IPS-20b (cell line): ENCODE measurements at regions not wholly inside any gene's neighbourhood (a gene's known extent, or its start where the extent isn't known, plus 50 kb on each side); places are given as distances from the start of the nearest gene placed in this dataset.

Experiments used
- H3K27ac ChIP-seq: one replicate; pipeline ENCODE4 v1.5.1; 2013; ENCODE audit warnings: low read length
- H3K27me3 ChIP-seq: 2 replicates; pipeline ENCODE4 v1.6.1; 2013; ENCODE audit warnings: mild to moderate bottlenecking, low read length, inconsistent platforms; ENCODE audit not compliant: insufficient read depth
- H3K36me3 ChIP-seq: 2 replicates; pipeline ENCODE4 v1.6.1; 2013; ENCODE audit warnings: low read depth, mild to moderate bottlenecking, inconsistent platforms, low read length, moderate library complexity; ENCODE audit not compliant: insufficient read depth
- H3K4me1 ChIP-seq: 2 replicates; pipeline ENCODE4 v1.6.1; 2013; ENCODE audit warnings: mild to moderate bottlenecking, control low read depth, inconsistent platforms, low read length, moderate library complexity; ENCODE audit not compliant: insufficient read depth
- H3K4me3 ChIP-seq: 2 replicates; pipeline ENCODE4 v1.5.1; 2013; ENCODE audit warnings: mild to moderate bottlenecking, low read length, inconsistent platforms
- H3K9ac ChIP-seq: 2 replicates; pipeline ENCODE4 v1.6.1; 2013; ENCODE audit warnings: low read depth, mild to moderate bottlenecking, inconsistent platforms, low read length, moderate library complexity
- H3K9me3 ChIP-seq: 2 replicates; pipeline ENCODE4 v1.6.1; 2013; ENCODE audit warnings: mild to moderate bottlenecking, low read depth, low read length, inconsistent platforms; ENCODE audit not compliant: insufficient read depth

DNA sequence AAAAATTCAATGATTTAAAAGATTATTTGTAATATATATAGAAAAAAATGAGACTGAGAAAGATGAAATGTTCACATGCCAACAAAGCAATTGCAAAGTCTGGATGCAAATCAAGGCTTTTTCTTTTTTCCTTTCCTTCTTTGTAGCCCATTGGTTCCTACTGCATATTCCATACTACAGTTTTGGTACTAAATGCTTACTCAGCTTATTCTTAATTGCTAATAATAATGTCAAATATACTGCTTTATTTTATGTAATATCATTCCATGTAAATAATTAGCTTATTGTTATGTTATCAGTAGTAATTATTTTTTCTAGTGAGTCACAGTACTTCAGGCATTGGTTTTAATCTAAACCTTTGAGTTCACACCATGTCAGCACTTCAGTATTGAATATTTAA is 407.4 kb upstream of the LRRTM1 start:
- no peak overlapping the region for H3K9ac ChIP-seq
- H3K4me1 ChIP-seq, result no peaks in the 10 kb centered on the region
- H3K4me3 ChIP-seq, result no peak overlapping the region
- no peaks in the 10 kb centered on the region for H3K36me3 ChIP-seq
- H3K27me3 ChIP-seq, result no peaks in the 10 kb centered on the region
- no peaks in the 10 kb centered on the region for H3K9me3 ChIP-seq
- no peak overlapping the region for H3K27ac ChIP-seq

DNA sequence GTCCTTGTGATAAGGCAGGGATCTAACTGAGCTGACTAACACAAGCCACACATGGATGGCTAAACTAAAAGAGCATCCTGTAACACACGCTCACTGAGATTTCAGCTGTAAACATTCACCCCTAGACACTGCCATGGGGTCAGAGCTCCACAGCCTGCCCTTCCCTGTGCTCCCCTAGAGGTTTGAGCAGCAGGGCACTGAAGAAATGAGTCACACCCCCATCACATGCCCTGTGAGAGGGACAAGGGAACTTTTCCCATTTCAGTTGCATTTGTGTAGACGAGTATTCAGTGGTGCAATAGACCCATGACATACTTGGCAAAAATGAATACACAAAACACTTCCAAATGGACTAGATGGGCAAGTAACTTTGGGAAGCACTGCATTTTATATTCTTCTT is 402.4 kb upstream of the LRRTM1 start:
- Histone ChIP-seq H3K9ac (no peak overlapping the region), H3K9me3 (no peaks in the 10 kb centered on the region), H3K4me3 (no peak overlapping the region), H3K27ac (no peak overlapping the region), H3K36me3 (no peaks in the 10 kb centered on the region), H3K27me3 (no peaks in the 10 kb centered on the region), H3K4me1 (no peaks in the 10 kb centered on the region)

DNA sequence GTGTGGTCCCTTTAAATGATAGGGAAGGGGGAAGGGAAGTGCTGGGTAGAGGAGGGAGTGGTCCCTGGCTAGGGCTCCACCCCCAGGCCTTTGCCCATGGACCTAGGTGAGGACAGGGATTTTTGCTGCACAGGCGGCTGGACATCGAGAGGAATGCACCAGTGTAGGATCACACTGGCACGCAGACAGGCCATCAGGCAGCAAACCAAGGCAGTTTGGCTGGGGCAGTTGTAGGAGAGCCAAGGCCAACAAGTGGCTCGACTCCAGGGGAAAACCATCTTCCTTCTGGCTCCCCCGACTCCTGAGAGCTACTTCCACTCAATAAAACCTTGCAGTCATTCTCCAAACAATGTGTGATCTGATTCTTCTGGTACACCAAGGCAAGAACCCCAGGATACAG is 402.0 kb upstream of the LRRTM1 start:
- H3K4me3 ChIP-seq, result no peak overlapping the region
- no peaks in the 10 kb centered on the region for H3K9me3 ChIP-seq
- H3K9ac ChIP-seq, result no peak overlapping the region
- no peaks in the 10 kb centered on the region for H3K4me1 ChIP-seq
- no peaks in the 10 kb centered on the region for H3K36me3 ChIP-seq
- no peaks in the 10 kb centered on the region for H3K27me3 ChIP-seq
- H3K27ac ChIP-seq, result no peak overlapping the region

DNA sequence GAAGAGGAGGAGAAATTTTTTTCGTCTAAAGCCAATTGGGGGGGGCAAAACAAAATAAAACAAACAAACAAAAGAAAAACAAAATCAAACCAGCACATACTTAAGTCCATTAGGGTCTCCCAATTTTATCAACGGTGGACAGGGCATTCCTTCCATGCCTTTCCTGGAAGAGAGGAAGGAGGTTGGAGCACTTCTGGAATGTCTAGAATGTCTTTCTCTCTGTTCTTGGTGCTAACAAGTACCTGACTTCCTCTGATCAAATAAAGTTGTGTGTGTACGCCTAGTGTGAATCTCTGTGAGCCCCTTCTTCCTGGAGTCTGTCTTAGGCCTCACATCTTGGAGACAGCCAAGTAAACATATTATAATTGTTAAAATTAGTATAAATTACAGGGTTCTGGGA is 399.0 kb upstream of the LRRTM1 start:
- H3K9me3 ChIP-seq, result no peaks in the 10 kb centered on the region
- no peaks in the 10 kb centered on the region for H3K36me3 ChIP-seq
- no peak overlapping the region for H3K4me3 ChIP-seq
- no peaks in the 10 kb centered on the region for H3K4me1 ChIP-seq
- no peak overlapping the region for H3K27ac ChIP-seq
- no peak overlapping the region for H3K9ac ChIP-seq
- no peaks in the 10 kb centered on the region for H3K27me3 ChIP-seq

DNA sequence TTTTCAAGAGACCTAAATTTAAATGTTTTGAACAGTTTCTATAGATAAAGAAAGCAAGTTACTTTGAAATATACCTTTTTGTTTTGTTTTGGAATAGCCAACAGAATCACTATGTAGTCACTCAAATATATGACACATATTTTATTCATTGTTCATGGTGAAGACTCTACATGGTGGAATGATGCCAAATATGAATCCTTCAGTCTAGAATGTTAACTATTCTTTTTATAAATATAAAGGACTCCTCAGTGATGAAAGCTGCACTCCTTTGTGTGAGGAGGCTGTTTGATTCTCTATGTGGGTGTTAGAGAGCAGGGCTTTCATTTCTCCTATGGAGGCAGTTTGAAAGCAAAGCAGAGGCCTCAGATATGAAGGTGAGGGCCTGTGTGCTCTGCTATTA is 396.4 kb upstream of the LRRTM1 start:
- H3K9ac ChIP-seq, result no peak overlapping the region
- no peak overlapping the region for H3K4me3 ChIP-seq
- no peak overlapping the region for H3K27ac ChIP-seq
- H3K9me3 ChIP-seq, result no peaks in the 10 kb centered on the region
- no peaks in the 10 kb centered on the region for H3K27me3 ChIP-seq
- H3K4me1 ChIP-seq, result no peaks in the 10 kb centered on the region
- no peaks in the 10 kb centered on the region for H3K36me3 ChIP-seq
